Activated T-cell treated with anti-CD3 and anti-CD28 coated beads, Interleukin-2, amount 50 U/mL, for 72 hours (primary cell): ENCODE measurements at regions not wholly inside any gene's neighbourhood (a gene's known extent, or its start where the extent isn't known, plus 50 kb on each side); places are given as distances from the start of the nearest gene placed in this dataset.

Experiments used
- ATAC-seq, 2 donors: fragments of 150-1000 bp; cut with Tn5 transposase; replicated peaks in 1 of 2; 2 replicates each; pipeline ENCODE4 v1.10.0; 2021; ENCODE audit warnings: moderate library complexity in 2 of 2, mild to moderate bottlenecking in 1 of 2
- DNase-seq, 2 donors: peaks; one replicate each; pipeline ENCODE4 v3.0.0; 2021 to 2022; ENCODE audit warnings: mixed read lengths in 1 of 2
- H3K27ac Mint-ChIP-seq: one replicate; pipeline ENCODE4 v1.8.0; 2022; ENCODE audit warnings: mild to moderate bottlenecking, moderate library complexity, mixed read lengths
- H3K27me3 Mint-ChIP-seq: one replicate; pipeline ENCODE4 v1.8.0; 2022; ENCODE audit warnings: low read depth, mixed read lengths
- H3K36me3 Mint-ChIP-seq, 2 donors: one replicate each; pipeline ENCODE4 v1.8.0; 2022; ENCODE audit warnings: mixed read lengths in 2 of 2, mild to moderate bottlenecking in 1 of 2; ENCODE audit not compliant: insufficient read depth in 2 of 2
- H3K4me1 Mint-ChIP-seq: one replicate; pipeline ENCODE4 v1.8.0; 2022; ENCODE audit warnings: low read depth, mixed read lengths
- H3K4me3 Mint-ChIP-seq, 2 donors: one replicate each; pipeline ENCODE4 v1.8.0; 2022; ENCODE audit warnings: mild to moderate bottlenecking in 2 of 2, mixed read lengths in 2 of 2, moderate library complexity in 2 of 2
- H3K9me3 Mint-ChIP-seq, 2 donors: one replicate each; pipeline ENCODE4 v1.8.0; 2022; ENCODE audit warnings: mixed read lengths in 2 of 2

- H3K4me1 Mint-ChIP-seq, result no peaks in the 10 kb centered on the region
- ATAC-seq (no peak), DNase-seq (no peak)
- H3K4me3 Mint-ChIP-seq, result no peak overlapping the region
- no peaks in the 10 kb centered on the region for H3K36me3 Mint-ChIP-seq
- no peaks in the 10 kb centered on the region for H3K9me3 Mint-ChIP-seq
- peaks cover 5% of the 10 kb centered on the region for H3K27me3 Mint-ChIP-seq
- H3K27ac Mint-ChIP-seq, result no peak overlapping the region
Observed at GRCh38 chr15:62564886-62565633, 400.0 kb upstream of the C2CD4B start.

- H3K27ac Mint-ChIP-seq, result no peak overlapping the region
- peaks cover 8% of the 10 kb centered on the region for H3K27me3 Mint-ChIP-seq
- DNase-seq (no peak), ATAC-seq (no peak)
- no peaks in the 10 kb centered on the region for H3K36me3 Mint-ChIP-seq
- H3K4me1 Mint-ChIP-seq, result no peaks in the 10 kb centered on the region
- no peak overlapping the region for H3K4me3 Mint-ChIP-seq
- H3K9me3 Mint-ChIP-seq, result no peaks in the 10 kb centered on the region
Observed at GRCh38 chr15:62565634-62566026, 400.5 kb upstream of the C2CD4B start.

GRCh38 chr15:62566248-62566647 is 401.2 kb upstream of the C2CD4B start:
- H3K36me3 Mint-ChIP-seq, result no peaks in the 10 kb centered on the region

GRCh38 chr15:62567501-62567900 is 402.4 kb upstream of the C2CD4B start:
- peaks cover 8% of the 10 kb centered on the region for H3K27me3 Mint-ChIP-seq
- no peaks in the 10 kb centered on the region for H3K36me3 Mint-ChIP-seq
- H3K9me3 Mint-ChIP-seq, result no peaks in the 10 kb centered on the region
- DNase-seq, result no peak
- H3K4me1 Mint-ChIP-seq, result no peaks in the 10 kb centered on the region
- ATAC-seq, result no peak
- no peak overlapping the region for H3K4me3 Mint-ChIP-seq
- no peak overlapping the region for H3K27ac Mint-ChIP-seq

More at GRCh38 chr15:62566248-62566647, 401.2 kb upstream of the C2CD4B start:
- ATAC-seq, result no peak
- H3K27ac Mint-ChIP-seq, result no peak overlapping the region
- peaks cover 8% of the 10 kb centered on the region for H3K27me3 Mint-ChIP-seq
- no peak overlapping the region for H3K4me3 Mint-ChIP-seq
- H3K4me1 Mint-ChIP-seq, result no peaks in the 10 kb centered on the region
- no peaks in the 10 kb centered on the region for H3K9me3 Mint-ChIP-seq
- no peak for DNase-seq

GRCh38 chr15:62568004-62568403 is 402.9 kb upstream of the C2CD4B start:
- DNase-seq (no peak), ATAC-seq (no peak)
- H3K36me3 Mint-ChIP-seq, result no peaks in the 10 kb centered on the region
- no peaks in the 10 kb centered on the region for H3K4me1 Mint-ChIP-seq
- H3K27me3 Mint-ChIP-seq, result peaks cover 13% of the 10 kb centered on the region
- H3K4me3 Mint-ChIP-seq, result no peak overlapping the region
- no peak overlapping the region for H3K27ac Mint-ChIP-seq
- no peaks in the 10 kb centered on the region for H3K9me3 Mint-ChIP-seq

GRCh38 chr15:62568702-62569101 is 403.6 kb upstream of the C2CD4B start:
- peaks cover 19% of the 10 kb centered on the region for H3K27me3 Mint-ChIP-seq
- no peaks in the 10 kb centered on the region for H3K9me3 Mint-ChIP-seq
- H3K36me3 Mint-ChIP-seq, result no peaks in the 10 kb centered on the region
- no peak overlapping the region for H3K27ac Mint-ChIP-seq
- H3K4me1 Mint-ChIP-seq, result no peaks in the 10 kb centered on the region
- DNase-seq, result no peak
- no peak overlapping the region for H3K4me3 Mint-ChIP-seq
- ATAC-seq, result no peak

- no peaks in the 10 kb centered on the region for H3K9me3 Mint-ChIP-seq
- no peaks in the 10 kb centered on the region for H3K4me1 Mint-ChIP-seq
- H3K27me3 Mint-ChIP-seq, result peaks cover 19% of the 10 kb centered on the region
- no peak for ATAC-seq
- DNase-seq, result no peak
- no peak overlapping the region for H3K27ac Mint-ChIP-seq
- no peak overlapping the region for H3K4me3 Mint-ChIP-seq
- H3K36me3 Mint-ChIP-seq, result no peaks in the 10 kb centered on the region
Observed at GRCh38 chr15:62569460-62570404, 404.6 kb upstream of the C2CD4B start.

GRCh38 chr15:62570405-62570783 is 405.3 kb upstream of the C2CD4B start:
- H3K9me3 Mint-ChIP-seq, result no peaks in the 10 kb centered on the region
- no peak overlapping the region for H3K27ac Mint-ChIP-seq
- no peak overlapping the region for H3K4me3 Mint-ChIP-seq
- no peak for DNase-seq
- no peaks in the 10 kb centered on the region for H3K4me1 Mint-ChIP-seq
- ATAC-seq, result no peak
- no peaks in the 10 kb centered on the region for H3K36me3 Mint-ChIP-seq
- peaks cover 19% of the 10 kb centered on the region for H3K27me3 Mint-ChIP-seq

GRCh38 chr15:62571072-62571471 is 406.0 kb upstream of the C2CD4B start:
- H3K27me3 Mint-ChIP-seq, result peaks cover 19% of the 10 kb centered on the region

GRCh38 chr15:62572797-62573196 is 407.7 kb upstream of the C2CD4B start:
- ATAC-seq, result no peak
- Mint-ChIP-seq H3K27me3 (peaks cover 19% of the 10 kb centered on the region), H3K4me3 (no peak overlapping the region), H3K27ac (no peak overlapping the region), H3K36me3 (no peaks in the 10 kb centered on the region), H3K4me1 (no peaks in the 10 kb centered on the region), H3K9me3 (no peaks in the 10 kb centered on the region)
- DNase-seq, result no peak

More at GRCh38 chr15:62571072-62571471, 406.0 kb upstream of the C2CD4B start:
- ATAC-seq (no peak), DNase-seq (no peak)
- no peak overlapping the region for H3K27ac Mint-ChIP-seq
- no peaks in the 10 kb centered on the region for H3K36me3 Mint-ChIP-seq
- no peaks in the 10 kb centered on the region for H3K4me1 Mint-ChIP-seq
- H3K9me3 Mint-ChIP-seq, result no peaks in the 10 kb centered on the region
- H3K4me3 Mint-ChIP-seq, result no peak overlapping the region

- no peaks in the 10 kb centered on the region for H3K4me1 Mint-ChIP-seq
- peaks cover 19% of the 10 kb centered on the region for H3K27me3 Mint-ChIP-seq
- H3K27ac Mint-ChIP-seq, result no peak overlapping the region
- no peak overlapping the region for H3K4me3 Mint-ChIP-seq
- H3K9me3 Mint-ChIP-seq, result no peaks in the 10 kb centered on the region
- no peak for ATAC-seq
- no peaks in the 10 kb centered on the region for H3K36me3 Mint-ChIP-seq
- DNase-seq, result no peak
Observed at GRCh38 chr15:62573876-62574275, 408.8 kb upstream of the C2CD4B start.

- no peak overlapping the region for H3K27ac Mint-ChIP-seq
- no peak for ATAC-seq
- no peak overlapping the region for H3K4me3 Mint-ChIP-seq
- DNase-seq, result no peak
- no peaks in the 10 kb centered on the region for H3K36me3 Mint-ChIP-seq
- H3K9me3 Mint-ChIP-seq, result no peaks in the 10 kb centered on the region
- H3K27me3 Mint-ChIP-seq, result peaks cover 8% of the 10 kb centered on the region
- no peaks in the 10 kb centered on the region for H3K4me1 Mint-ChIP-seq
Observed at GRCh38 chr15:62578546-62578945, 413.5 kb upstream of the C2CD4B start.

- ATAC-seq, result no peak
- peaks cover 8% of the 10 kb centered on the region for H3K27me3 Mint-ChIP-seq
- no peaks in the 10 kb centered on the region for H3K4me1 Mint-ChIP-seq
- no peak overlapping the region for H3K4me3 Mint-ChIP-seq
- H3K27ac Mint-ChIP-seq, result no peak overlapping the region
- no peaks in the 10 kb centered on the region for H3K9me3 Mint-ChIP-seq
- DNase-seq, result no peak
- no peaks in the 10 kb centered on the region for H3K36me3 Mint-ChIP-seq
Observed at GRCh38 chr15:62578960-62579359, 413.9 kb upstream of the C2CD4B start.
